Hepatic stellate cell (primary cell): ENCODE measurements at regions not wholly inside any gene's neighbourhood (a gene's known extent, or its start where the extent isn't known, plus 50 kb on each side); places are given as distances from the start of the nearest gene placed in this dataset.
A peak's percentile ranks its signal among the peaks of the same experiment; 100 is the strongest.

Source experiments
- DNase-seq: peaks from one replicate; pipeline ENCODE4 v3.0.0; 2011; ENCODE audit warnings: low spot score

DNA sequence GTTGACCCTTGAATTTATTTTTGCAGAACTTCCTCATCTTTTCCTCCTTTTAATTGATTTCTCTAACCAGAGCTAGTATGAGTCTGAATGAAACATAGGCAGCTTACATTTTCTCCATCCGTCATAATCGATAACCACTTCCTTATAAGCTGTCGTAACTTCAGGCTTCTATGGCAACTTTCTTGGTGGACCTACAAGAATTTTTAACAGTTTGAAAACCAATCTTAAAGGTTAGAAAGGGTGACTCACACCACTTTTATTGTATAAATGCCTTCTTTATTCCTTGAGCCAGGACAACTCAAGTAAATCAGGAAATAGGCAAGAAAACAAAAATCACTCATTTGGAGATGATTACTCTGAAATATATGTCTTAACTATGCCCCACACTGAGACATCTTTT, 105.7 kb upstream of the KL start:
- no peak for DNase-seq

DNA sequence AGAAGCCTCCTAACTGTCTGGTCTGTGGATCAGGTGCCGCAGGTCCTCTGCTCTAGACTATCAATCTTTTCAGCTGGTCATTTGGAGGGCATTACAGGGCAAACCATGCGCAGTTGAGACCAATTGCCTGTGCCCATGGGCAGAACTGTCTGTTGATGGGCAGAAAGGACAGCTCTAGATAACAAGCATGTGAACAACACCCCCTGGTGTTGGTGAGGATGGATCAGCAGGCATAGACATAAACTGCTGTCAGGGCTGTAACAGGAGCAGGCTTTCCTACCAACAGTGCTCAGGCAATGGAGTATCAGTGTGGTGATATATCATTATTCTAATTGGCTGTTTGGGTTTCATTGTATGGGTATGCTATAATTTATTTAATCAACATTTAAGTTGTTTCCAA, 104.7 kb upstream of the KL start:
- DNase-seq, result peak; percentile 67

DNA sequence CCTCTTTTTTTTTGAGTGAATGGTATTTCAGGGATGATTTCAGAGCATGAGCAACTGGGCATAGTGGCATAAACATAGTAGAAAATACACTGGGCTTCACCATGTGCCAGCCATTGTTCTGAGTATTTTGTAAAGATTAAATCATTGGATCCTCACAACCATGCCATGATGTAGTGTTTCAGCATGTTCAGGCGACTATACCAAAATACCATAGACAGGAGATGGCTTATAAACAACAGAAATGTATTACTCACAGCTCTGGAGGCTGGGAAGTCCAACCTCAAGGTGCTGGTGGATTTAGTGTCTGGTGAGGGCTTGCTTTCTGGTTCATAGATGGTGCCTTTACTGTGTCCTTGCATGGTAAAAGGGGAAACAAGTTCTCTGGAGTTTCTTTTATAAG, 101.5 kb upstream of the KL start:
- DNase-seq, result no peak

DNA sequence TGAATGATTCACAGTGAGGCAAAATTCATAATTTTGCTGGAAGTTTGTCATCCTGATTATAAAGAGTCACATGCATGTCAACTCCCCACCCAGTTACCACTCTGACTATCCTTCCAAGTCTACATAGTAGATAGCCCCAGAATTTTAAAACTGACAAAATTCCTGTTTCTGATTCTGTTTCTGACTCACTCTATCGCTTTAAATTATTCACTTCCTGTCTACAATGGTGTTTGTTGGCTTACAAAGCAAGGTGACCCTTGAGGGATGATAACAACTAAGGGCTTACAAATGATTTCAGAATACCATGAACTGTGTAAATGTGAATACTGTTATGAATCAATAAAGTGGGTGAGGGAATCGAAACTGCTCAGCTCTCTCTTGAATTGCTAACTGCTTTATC, 98.7 kb upstream of the KL start:
- DNase-seq, result no peak

DNA sequence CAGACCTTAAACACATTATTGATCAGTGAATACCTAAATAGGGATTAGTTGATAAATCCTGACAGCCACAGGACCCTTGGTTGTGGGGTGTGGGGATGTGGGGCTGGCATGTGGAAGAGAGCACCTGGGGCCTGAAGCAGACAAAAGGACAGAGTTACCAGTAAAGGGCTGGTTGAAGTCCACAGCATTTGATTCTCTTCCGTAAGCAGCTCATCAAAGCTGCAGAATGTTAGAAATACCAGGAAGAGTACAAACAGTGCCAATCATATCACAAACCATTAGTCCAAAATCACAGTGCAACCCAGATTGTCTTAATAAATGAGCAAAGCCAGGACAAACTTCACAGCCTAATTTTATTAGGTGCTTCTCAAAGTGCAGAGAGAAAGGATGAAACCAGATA, 92.5 kb upstream of the KL start:
- no peak for DNase-seq

DNA sequence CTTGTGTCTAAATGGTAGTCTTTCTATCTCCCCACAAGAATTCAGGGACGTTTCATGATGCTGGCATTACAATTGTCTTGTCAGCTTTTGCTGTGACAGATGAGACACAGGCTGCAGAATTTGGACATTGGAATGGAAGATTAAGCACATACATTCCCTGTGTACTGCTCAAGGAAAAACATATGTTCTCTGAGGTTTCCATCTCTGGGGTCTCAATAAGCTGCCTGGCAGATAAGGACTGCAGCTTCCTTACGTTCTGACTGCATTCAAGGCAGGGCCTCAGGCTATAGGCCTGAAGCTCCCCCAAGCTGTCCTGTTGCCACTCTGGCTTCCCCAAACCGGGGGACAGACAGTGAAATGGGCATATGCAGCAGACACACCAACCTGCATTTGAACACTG, 91.3 kb upstream of the KL start:
- DNase-seq, result no peak

DNA sequence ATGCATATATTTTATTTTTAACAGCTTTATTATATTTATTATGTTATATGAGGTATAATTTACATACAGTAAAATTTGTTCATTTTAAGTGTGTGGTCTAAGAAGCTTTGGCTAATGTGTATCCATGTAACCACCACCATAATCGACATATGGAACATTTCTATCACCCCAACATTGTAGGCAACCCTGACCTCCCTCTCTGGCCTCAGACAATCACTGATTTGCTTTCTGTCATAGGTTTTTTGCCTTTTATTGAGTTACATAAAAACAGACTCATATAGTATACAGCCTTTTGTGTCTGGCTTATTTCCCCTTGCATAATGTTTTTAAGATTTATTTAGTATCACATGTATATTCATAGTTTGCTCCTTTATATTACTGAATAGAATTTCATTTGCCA, 90.7 kb upstream of the KL start:
- no peak for DNase-seq

DNA sequence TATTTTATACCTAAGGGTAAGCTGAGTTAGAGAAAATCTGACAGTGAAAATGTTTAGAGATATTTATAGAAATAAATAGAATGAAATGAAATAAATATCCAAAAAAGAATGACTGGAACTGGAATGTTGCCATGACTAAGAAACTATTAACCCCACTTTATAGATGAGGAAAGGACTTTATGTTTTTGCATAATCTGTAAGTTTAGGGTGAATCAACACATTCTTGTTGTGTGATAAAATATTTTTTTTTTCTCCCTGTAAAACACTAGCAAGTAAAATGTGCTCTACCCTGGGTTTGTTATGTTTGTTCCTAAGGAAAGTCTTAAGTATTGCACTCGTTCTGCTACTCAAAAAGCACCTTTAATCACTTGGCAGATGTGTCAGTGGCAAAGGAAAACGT, 83.8 kb upstream of the KL start:
- DNase-seq, result no peak

DNA sequence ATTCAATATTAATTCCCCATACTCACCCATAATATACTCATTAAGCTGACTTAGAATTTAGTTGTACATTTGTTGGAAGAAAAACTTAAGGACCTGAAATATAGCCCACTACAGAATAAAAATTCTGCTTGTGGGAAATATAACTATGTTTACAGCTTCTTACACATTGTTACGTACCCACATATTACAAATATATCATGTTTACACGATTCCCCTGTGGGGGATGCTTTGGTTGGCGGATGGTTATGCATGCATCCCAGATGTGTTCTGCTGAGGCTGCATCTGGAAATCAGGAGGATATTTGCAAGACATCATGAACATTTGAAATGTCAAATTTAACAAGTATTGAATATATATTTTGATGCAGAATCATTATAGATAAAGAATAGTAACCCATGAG, 79.5 kb upstream of the KL start:
- no peak for DNase-seq

DNA sequence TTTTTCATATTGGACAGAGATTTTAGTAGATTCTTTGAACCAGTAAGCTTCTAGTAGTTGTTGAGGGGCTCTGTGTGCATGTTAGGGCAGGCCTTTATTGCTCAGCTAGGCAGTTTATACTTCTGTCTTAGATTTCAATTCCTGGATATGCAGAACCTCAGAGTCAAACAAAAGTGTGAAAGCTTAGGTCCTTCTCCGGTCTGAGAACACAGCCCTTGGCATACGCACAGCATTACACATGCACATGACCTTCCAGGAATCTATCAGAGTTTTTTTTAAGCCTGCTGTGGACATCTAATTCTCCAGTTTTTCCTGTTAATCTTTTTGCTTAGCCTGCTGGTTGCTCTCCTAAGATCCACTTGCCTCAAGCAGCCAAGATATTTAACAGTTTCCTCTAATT, 77.9 kb upstream of the KL start:
- no peak for DNase-seq

DNA sequence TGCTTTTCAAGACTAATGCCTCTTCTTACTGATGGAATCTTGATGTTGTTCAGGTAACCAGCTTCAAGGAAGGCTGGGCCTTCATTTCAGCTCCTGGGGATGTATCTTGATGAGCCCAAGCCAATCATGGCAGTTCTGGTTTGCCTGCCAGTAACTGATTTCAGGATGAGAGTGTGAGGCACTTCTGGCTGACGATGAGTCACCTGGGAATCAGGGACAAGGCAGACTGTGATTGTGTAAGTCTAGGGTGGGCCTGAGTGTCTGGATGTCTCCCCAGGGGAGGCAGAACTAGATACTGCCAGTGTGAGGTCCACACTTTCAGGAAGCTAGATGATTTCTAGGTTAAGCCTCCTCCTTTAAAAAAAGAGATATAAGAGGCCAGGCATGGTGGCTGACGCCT, 77.3 kb upstream of the KL start:
- no peak for DNase-seq

DNA sequence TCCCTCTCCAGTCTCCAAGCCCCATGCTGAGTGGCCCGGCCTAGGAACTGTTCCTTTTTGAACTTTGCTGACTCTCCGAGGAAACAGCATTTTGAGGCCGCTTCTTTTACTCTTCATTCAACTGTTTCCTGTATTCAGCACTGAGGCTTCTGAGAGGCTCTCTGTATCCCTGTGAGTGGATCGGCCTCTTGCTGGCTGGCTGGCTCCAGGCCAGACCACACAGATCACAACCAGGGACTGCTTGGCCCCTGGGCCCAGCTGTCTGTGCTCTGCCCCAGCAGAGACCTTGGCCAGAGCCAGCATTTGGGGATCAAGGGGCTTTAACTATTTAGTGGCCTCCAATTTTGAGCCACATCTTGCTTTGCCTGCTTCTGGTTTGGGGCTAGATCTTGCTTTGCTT, 75.6 kb upstream of the KL start:
- peak; percentile 25 for DNase-seq

DNA sequence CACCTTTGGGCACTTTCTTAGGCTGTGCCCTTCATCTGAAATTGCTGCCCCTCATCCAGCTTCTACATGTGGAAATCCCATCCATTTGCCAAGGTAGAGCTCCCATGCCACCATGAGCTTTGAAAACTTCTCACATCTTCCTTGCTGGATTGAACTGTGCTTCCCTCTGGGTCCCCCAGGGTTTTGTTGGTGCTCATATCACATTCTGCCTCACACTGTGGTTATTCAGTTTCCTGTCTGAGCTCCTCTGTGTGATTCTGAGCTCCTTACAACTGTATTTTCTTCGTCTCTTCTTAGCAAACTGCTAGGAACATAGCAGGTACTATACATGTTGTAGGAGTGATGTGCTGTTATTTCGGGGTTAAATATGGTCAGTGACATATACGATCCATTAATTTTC, 74.9 kb upstream of the KL start:
- DNase-seq, result no peak

DNA sequence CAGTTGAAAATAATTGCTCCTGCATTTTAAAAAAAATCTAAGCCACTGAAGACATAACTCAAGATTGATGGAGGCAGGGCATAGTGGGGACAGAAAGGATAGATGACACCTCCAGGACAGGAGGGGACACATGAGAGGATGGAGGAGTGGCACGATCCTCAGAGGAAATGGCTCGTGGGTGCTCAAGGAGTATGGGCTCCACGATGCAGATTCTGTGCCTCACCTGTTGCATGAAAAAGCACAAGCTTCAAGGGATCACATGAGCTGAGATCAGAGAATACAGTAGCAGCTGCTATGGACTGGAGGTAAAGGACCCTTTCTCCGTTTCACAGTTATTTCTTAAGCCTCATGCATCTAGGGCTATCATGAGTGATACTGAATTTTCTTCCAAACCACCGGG, 69.7 kb upstream of the KL start:
- no peak for DNase-seq

DNA sequence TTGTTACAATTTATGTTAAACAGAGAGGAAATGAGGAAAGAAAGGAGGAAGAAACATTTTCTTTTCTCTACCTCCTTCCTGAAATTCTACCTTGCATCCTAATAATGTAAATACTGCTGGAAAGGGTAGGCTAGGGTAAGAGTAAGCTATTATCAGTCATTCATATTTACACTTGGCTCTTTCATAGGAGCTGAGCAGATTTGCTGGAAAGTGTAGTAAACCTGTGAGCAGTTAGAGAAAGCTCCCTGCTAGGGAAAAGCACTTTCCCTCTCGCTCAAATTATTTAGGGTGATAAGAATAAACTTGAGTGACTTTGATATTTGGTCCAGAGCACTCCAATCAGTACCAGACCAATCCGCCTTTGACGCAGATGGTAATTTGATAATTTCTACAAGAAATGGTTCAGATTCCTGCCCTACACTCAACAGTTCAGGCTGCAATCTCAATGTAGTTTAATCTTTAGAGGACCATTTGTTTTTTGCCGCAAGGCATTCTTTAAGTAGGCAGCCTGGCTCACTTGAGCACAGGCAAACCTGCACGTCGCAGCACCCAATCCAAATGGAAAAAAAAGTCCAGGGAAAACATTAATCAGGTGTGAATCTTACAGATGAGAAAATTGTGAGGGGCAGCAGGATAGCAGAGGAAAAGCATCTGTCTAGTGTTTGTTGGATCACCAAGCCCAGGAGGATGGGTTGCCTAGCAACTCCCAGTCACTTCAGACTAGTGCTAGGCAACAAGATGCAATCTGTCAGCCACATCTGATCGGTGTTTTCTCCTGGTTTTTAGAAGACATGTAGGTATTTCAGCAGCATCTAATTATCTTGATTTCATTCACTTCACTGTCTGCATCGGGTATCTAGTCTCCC, 68.6 kb upstream of the KL start:
- DNase-seq, result no peak

DNA sequence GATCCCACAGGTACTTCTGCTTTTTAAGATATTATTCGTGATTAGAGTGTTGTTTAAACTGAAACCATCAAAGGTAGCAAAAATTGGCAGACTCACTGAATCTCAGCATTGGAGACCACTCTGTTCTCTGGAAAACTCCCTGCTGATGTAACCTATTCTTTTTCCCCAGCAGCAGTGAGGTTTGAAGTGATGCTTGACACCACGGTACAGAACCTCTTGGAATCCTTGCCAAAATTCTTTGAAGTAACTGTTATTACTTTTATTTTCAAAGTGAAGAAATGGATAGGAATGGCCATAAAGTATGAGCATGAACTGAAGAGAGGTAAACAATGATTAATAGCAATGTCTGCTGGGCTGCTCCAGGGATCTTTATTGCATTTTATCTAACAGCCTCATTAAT, 66.4 kb upstream of the KL start:
- no peak for DNase-seq

DNA sequence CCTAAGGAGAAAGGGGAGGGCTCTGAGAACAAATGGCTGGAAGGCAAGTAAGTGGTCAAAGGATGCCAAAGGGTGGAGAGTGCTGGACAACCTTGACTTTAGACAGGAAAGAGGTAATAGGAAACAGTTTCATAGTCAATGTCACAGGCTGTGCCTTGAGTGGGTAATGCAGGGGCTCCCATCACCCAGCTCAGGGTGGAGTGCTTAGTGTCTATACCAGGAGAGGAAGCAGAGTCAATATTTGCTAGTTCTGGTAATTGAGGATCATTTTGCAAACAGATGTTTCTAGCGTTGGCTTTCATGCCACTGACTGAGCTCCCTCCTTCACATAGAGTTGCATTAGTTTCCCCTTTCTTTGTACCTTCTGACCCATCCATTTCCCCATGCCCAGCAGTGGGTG, 64.6 kb upstream of the KL start:
- DNase-seq, result no peak

DNA sequence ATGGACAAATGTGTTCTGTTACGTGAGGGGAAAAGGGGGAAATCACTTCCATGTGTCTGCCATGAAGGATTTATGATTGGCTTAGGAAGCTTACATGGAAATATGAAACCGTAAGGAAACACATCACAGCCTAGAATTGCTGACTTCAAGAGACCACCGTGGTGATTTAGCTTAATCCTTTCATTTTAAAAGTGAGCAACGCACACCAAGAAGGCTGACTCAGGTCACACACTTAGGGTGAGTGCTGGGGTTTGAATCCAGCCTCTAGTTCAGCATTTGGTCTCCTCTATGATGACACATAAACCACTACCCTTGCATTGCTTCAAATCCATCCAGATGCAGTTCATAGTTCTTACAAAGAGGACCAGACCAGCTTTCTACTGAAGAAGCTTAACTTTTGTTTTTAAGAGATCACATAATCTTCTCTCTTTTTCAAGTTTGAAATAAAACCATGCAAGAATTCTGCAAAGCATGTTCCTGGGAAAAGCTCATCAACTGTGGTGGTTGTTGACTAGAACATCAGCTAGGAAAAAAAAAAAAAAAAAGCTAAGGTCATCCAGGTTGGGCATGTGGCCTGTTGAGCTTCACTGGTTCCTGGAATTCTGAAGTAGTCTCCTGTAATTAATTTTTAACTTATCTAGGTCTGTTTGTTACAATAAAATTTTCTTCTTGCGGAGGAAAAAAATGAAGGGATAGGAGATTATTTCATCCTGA, 60.2 kb upstream of the KL start:
- DNase-seq, result no peak

DNA sequence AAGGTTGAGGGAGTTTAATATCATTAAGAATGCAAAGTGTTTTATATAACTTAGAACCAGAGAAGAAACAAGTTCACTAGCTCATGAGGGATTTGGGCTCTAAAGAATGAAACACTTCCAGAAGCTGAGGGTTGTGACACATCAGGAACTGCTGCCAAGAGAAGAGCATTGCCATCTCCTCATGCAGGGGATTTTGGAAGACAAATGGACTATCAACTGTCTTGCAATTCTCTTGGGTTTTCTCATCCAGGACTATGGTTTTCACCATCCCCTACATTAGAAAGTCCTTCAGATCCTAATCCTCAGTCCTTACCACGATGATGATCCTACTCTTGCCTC, 59.7 kb upstream of the KL start:
- DNase-seq, result no peak

DNA sequence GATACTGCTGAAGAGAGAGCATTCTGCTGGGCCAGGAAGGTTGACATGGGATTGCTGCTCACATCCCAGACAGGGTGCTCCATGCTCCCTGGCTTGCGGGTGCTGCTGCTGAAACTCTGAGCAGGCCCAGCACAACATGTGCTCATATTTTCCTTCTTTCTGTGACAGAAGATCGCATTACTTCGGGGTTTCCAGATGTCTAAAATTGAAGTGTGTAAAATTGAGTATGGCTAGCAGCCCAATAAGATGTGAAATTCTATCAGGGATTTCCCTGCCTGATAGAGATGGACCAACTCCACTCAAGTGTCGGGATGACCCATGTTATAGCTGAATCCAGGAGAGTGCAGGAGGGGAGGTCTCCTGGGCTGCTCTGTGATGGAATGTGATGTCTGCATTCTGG, 55.6 kb upstream of the KL start:
- DNase-seq, result no peak

DNA sequence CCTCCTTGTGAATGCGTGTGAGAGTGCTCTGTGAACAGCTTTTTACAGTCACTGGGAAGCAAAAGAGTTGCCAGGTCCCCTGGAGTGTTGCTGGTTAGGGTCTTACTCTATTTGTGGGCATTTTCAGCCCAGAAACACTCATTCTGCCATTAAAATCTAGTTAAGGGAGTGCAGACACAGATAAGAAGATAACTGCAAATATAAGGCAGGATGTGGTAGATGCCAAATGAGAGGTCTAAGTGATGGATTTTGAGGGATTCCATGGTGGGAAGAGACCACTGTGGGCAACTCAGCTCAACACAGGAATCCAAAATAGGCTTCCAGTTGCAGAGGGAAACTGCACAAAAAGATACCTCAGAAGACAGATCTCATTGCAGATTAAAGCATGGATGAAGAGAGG, 54.5 kb upstream of the KL start:
- DNase-seq, result no peak

DNA sequence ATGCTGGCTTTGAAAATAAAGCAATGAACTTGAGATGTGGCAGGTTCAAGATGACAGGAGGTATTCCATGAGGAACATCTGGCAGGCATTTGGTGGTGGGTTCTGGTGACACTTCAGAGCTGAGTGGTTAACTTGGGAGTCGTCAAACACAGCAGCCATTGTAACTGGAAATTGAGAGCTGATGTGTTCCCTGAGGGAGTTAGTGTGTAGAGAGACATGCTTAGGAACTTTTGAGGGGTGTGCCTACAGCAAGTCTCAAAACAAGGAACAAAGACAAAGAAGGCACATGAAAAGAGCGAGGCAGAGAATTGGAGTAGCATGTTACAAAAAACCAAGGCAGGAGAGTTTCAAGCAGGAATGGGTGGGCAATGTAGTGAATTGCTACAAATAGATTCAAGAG, 53.9 kb upstream of the KL start:
- DNase-seq, result no peak

DNA sequence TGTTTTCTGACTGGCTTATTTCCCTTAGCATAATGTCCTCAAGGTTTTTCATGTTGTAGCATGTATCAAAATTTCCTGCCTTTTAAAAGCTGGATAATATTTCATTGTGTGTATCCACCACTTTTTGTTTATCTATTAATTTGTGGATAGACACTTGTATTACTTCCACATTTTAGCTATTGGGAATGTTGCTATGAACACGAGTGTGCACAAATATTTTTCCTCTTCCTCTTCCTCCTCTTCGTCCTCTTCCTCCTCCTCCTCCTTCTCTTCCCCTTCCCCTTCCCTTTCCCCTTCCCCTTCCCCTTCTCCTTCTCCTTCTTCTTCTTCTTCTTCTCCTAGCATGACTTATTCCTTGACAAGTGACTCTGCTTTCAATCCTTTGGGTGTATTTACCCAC, 51.2 kb upstream of the KL start:
- DNase-seq, result no peak
